ENCODE measurements at regions not wholly inside any gene's neighbourhood (a gene's known extent, or its start where the extent isn't known, plus 50 kb on each side); places are given as distances from the start of the nearest gene placed in this dataset.
"Not testable (repeated sequence)": the region's sequence is repeated elsewhere in the genome, so short reads cannot be mapped to it uniquely, and the experiment has no call there.

GRCh38 chr7:6995493-6996289 lies 169.6 kb upstream of the CCZ1B start:
- H3K27ac Mint-ChIP-seq, H3K4me3 Mint-ChIP-seq, H3K27me3 Mint-ChIP-seq, H3K9me3 Mint-ChIP-seq, H3K36me3 Mint-ChIP-seq: not testable (repeated sequence)
- H3K4me1 Mint-ChIP-seq, result peaks cover 12% of the 10 kb centered on the region

DNA sequence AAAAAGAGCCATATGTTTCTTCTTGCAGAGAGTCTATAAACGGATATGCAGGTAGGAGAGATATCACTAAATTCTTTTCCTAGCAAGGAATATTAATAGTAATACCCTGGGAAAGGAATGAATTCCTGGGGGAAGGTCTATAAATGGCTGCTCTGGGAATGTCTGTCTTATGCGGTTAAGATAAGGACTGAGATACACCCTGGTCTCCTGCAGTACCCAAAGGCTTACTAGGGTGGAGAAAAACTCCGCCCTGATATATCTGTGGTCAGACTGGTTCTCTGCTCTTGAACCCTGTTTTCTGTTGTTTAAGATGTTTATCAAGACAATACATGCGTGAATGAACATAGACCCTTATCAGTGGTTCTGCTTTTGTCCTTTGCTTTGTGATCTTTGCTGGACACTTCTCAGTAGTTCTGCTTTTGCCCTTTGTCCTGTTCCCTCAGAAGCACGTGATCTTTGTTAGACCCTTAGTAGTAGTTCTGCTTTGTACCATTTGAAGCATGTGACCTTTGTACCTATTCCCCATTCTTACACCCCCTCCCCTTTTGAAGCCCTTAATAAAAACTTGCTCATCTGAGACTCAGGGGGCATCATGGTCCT lies 173.1 kb upstream of the CCZ1B start:
- not testable (repeated sequence) for H3K36me3 Mint-ChIP-seq, H3K4me1 Mint-ChIP-seq, H3K27ac Mint-ChIP-seq, H3K9me3 Mint-ChIP-seq, H3K4me3 Mint-ChIP-seq
- peaks cover 15% of the 10 kb centered on the region for H3K27me3 Mint-ChIP-seq

- H3K36me3 Mint-ChIP-seq, result no peaks in the 10 kb centered on the region
- peaks cover 15% of the 10 kb centered on the region for H3K27me3 Mint-ChIP-seq
- no peak overlapping the region for H3K27ac Mint-ChIP-seq
- H3K9me3 Mint-ChIP-seq, result no peaks in the 10 kb centered on the region
- no peak overlapping the region for H3K4me3 Mint-ChIP-seq
- H3K4me1 Mint-ChIP-seq, result no peaks in the 10 kb centered on the region
These were observed 176.5 kb upstream of the CCZ1B start for GRCh38 chr7:7002418-7003062.

DNA sequence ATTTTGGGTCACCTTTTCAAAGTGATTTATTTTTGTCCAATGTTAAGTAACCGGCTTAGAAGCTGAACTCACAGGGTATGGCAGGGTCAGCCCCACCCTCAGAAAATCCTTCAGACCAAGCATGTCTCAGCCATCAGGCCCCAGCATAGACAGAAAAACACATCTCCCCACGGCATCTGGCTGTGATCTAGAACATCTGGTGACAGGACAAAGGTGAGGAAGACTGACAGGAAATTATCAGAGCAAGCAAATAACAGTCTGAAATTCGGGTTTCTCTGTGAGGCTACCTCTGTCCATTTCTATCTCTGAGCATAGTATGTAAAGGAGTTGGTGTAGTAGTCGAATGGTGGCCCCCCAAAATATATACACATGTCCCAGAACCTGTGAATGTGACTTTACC lies 177.0 kb upstream of the C1GALT1 start:
- H3K4me1 Mint-ChIP-seq, result no peaks in the 10 kb centered on the region
- peaks cover 3% of the 10 kb centered on the region for H3K36me3 Mint-ChIP-seq
- H3K27me3 Mint-ChIP-seq, result peaks cover 17% of the 10 kb centered on the region
- no peak overlapping the region for H3K27ac Mint-ChIP-seq
- peaks cover 4% of the 10 kb centered on the region for H3K9me3 Mint-ChIP-seq
- no peak overlapping the region for H3K4me3 Mint-ChIP-seq

DNA sequence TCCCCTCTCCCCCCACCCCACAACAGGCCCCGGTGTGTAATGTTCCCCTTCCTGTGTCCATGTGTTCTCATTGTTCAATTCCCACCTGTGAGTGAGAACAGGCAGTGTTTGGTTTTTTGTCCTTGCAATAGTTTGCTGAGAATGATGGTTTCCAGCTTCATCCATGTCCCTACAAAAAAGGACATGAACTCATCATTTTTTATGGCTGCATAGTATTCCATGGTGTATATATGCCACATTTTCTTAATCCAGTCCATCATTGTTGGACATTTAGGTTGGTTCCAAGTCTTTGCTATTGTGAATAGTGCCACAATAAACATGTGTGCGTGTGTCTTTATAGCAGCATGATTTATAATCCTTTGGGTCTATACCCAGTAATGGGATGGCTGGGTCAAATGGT lies 176.4 kb upstream of the C1GALT1 start:
- not testable (repeated sequence) for H3K4me1 Mint-ChIP-seq, H3K4me3 Mint-ChIP-seq, H3K9me3 Mint-ChIP-seq, H3K36me3 Mint-ChIP-seq
- H3K27ac Mint-ChIP-seq, result peak overlapping the region; percentile 18
- H3K27me3 Mint-ChIP-seq, result peaks cover 16% of the 10 kb centered on the region

- not testable (repeated sequence) for H3K27ac Mint-ChIP-seq, H3K4me1 Mint-ChIP-seq, H3K36me3 Mint-ChIP-seq, H3K9me3 Mint-ChIP-seq, H3K4me3 Mint-ChIP-seq
- peaks cover 20% of the 10 kb centered on the region for H3K27me3 Mint-ChIP-seq
These were observed 171.1 kb upstream of the C1GALT1 start for GRCh38 chr7:7011241-7011640.

- H3K4me1 Mint-ChIP-seq, H3K27ac Mint-ChIP-seq, H3K4me3 Mint-ChIP-seq, H3K36me3 Mint-ChIP-seq, H3K9me3 Mint-ChIP-seq: not testable (repeated sequence)
- H3K27me3 Mint-ChIP-seq, result peaks cover 20% of the 10 kb centered on the region
These were observed 170.6 kb upstream of the C1GALT1 start for GRCh38 chr7:7011751-7012150.

DNA sequence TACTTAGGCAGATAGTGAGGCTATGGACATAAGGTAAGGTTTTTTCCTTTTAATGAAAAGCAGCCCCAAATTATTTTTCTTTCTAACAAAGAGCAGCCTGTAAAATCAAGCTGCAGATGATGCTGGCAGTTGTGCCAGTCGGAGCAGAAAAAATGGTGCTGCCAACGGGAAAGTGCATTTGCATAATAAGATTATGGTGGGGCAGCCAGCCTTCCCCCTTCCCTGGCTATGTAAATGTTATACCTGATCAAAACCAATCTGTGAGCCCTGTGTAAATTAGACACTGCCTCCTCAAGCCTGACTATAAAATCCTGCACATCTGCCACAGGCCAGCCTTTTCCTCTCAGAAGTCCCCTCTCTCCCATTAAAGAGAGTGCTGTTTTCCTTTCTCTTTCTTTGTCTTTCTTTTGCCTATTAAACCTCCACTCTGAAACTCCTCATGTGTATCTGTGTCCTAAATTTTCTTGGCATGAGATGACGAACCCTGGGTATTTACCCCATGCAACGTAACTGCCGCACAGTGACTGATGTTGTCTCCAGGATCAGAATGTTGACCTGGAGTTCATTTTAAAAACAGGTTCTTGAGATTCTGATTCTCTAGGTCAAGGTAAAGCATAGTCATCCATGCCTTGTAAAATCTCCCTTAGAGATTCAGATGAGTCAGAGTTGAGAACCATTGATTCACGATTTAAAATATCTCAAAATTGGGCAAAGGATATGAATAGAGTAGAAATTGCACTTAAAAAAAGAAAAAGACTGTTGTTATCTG lies 167.3 kb upstream of the C1GALT1 start:
- Mint-ChIP-seq H3K27ac (no peak overlapping the region), H3K4me1 (no peaks in the 10 kb centered on the region)

GRCh38 chr7:7017707-7018280 lies 164.6 kb upstream of the C1GALT1 start:
- Mint-ChIP-seq H3K36me3 (no peaks in the 10 kb centered on the region), H3K4me3 (no peak overlapping the region), H3K27ac (no peak overlapping the region), H3K9me3 (no peaks in the 10 kb centered on the region), H3K27me3 (peaks cover 8% of the 10 kb centered on the region), H3K4me1 (no peaks in the 10 kb centered on the region)

More for the DNA sequence above, 167.3 kb upstream of the C1GALT1 start:
- no peaks in the 10 kb centered on the region for H3K36me3 Mint-ChIP-seq
- H3K27me3 Mint-ChIP-seq, result peaks cover 16% of the 10 kb centered on the region
- no peak overlapping the region for H3K4me3 Mint-ChIP-seq
- no peaks in the 10 kb centered on the region for H3K9me3 Mint-ChIP-seq

DNA sequence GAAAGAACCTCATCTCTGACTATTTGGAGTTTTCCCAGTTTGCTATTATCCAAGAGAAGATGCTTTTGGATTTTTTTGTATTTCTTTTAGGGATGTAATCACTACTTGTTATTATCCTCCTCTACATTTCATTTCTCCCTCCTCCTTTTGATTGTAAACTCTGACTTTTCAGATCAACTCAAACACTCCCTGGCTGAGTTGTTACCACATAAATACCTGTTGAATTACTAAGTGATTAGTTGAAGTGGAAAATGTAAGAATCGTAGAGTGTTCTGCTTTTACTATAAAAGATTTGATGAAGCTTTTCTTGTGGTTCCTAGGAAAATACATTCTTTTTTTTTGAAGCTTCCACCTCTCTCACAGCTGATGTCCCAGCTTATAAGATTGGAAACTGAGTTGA lies 164.1 kb upstream of the C1GALT1 start:
- H3K9me3 Mint-ChIP-seq, result no peaks in the 10 kb centered on the region

GRCh38 chr7:7032221-7032620 lies 150.1 kb upstream of the C1GALT1 start:
- Mint-ChIP-seq H3K27ac (no peak overlapping the region), H3K27me3 (peaks cover 12% of the 10 kb centered on the region), H3K36me3 (no peaks in the 10 kb centered on the region), H3K4me3 (no peak overlapping the region), H3K4me1 (no peaks in the 10 kb centered on the region), H3K9me3 (no peaks in the 10 kb centered on the region)

More for the DNA sequence above, 164.1 kb upstream of the C1GALT1 start:
- Mint-ChIP-seq H3K27me3 (peaks cover 5% of the 10 kb centered on the region), H3K4me1 (no peaks in the 10 kb centered on the region), H3K4me3 (no peak overlapping the region), H3K36me3 (no peaks in the 10 kb centered on the region), H3K27ac (no peak overlapping the region)

- no peaks in the 10 kb centered on the region for H3K9me3 Mint-ChIP-seq
- no peaks in the 10 kb centered on the region for H3K4me1 Mint-ChIP-seq
- H3K27ac Mint-ChIP-seq, result no peak overlapping the region
- H3K36me3 Mint-ChIP-seq, result no peaks in the 10 kb centered on the region
- no peak overlapping the region for H3K4me3 Mint-ChIP-seq
- H3K27me3 Mint-ChIP-seq, result peaks cover 9% of the 10 kb centered on the region
These were observed 146.5 kb upstream of the C1GALT1 start for GRCh38 chr7:7035851-7036250.

DNA sequence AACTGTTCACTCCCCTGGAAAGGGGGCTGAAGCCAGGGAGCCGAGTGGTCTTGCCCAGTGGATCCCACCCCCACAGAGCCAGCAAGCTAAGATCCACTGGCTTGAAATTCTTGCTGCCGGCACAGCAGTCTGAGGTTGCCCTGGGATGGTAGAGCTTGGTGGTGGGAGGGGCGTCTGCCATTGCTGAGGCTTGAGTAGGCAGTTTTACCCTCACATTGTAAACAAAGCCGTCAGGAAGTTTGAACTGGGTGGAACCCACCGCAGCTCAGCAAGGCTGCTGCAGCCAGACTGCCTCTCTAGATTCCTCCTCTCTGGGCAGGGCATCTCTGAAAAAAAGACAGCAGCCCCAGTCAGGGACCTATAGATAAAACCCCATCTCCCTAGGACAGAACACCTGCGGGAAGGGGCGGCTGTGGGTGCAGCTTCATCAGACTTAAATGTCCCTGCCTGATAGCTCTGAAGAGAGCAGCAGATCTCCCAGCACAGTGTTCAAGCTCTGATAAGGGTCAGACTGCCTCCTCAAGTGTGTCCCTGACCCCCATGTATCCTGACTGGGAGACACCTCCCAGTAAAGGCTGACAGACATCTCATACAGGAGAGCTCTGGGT lies 140.0 kb upstream of the C1GALT1 start:
- H3K9me3 Mint-ChIP-seq, H3K27ac Mint-ChIP-seq, H3K27me3 Mint-ChIP-seq, H3K4me3 Mint-ChIP-seq, H3K36me3 Mint-ChIP-seq: not testable (repeated sequence)
- peaks cover 16% of the 10 kb centered on the region for H3K4me1 Mint-ChIP-seq

GRCh38 chr7:7044806-7045205 lies 137.5 kb upstream of the C1GALT1 start:
- Mint-ChIP-seq H3K9me3 (no peaks in the 10 kb centered on the region), H3K27ac (no peak overlapping the region), H3K36me3 (no peaks in the 10 kb centered on the region), H3K27me3 (no peaks in the 10 kb centered on the region), H3K4me1 (peaks cover 16% of the 10 kb centered on the region), H3K4me3 (no peak overlapping the region)

DNA sequence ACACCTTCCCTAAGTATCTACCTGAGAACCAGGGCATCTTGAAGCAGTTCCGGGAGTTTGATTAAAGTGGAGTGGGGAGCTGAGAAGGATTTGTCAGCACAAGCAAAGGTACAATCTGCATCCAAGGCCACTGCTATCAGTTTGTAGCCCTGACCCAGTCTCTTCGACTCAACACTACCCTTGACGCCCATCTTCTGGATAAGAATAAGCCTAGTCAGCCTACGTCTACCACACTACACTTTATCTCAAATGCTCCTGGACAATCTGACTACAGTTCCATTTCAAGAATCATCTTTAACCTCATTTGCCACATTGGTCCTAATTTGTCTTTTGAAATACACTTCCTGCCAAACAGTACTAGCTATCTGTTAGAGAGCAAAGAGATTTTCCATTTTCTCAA lies 134.1 kb upstream of the C1GALT1 start:
- H3K4me3 Mint-ChIP-seq, result no peak overlapping the region
- no peak overlapping the region for H3K27ac Mint-ChIP-seq
- H3K4me1 Mint-ChIP-seq, result peaks cover 3% of the 10 kb centered on the region
- H3K9me3 Mint-ChIP-seq, result no peaks in the 10 kb centered on the region
- H3K27me3 Mint-ChIP-seq, result no peaks in the 10 kb centered on the region
- no peaks in the 10 kb centered on the region for H3K36me3 Mint-ChIP-seq

Measured in activated naive CD4-positive, alpha-beta T cell treated with anti-CD3 and anti-CD28 coated beads, Interleukin-2, amount 50 U/mL, for 24 hours (primary cell).